AG04450 (cell line): ENCODE measurements at regions not wholly inside any gene's neighbourhood (a gene's known extent, or its start where the extent isn't known, plus 50 kb on each side); places are given as distances from the start of the nearest gene placed in this dataset.
"Not testable (repeated sequence)": the region's sequence is repeated elsewhere in the genome, so short reads cannot be mapped to it uniquely, and the experiment has no call there.

Experiments
- CTCF ChIA-PET: fragments of 300-600, 350-600 bp; formaldehyde crosslinking; extraction: SDS; loops from one replicate; lab custom pipeline; 2022; ENCODE audit warnings: antibody characterized with exemption, inconsistent platforms; lab: Charles Lee
- POLR2A ChIA-PET: fragments of 350-600 bp; formaldehyde crosslinking; extraction: SDS; loops from one replicate; lab custom pipeline; 2021; ENCODE audit warnings: antibody characterized with exemption, inconsistent platforms; lab: Yijun Ruan, JAX
- DNase-seq: peaks from one replicate; pipeline ENCODE4 v3.0.0-alpha.2; 2011; ENCODE audit warnings: low read depth, low spot score
- H3K27ac ChIP-seq: one replicate; pipeline ENCODE4 v1.5.1; 2012; ENCODE audit warnings: low read depth, low read length, control low read depth
- H3K27me3 ChIP-seq: one replicate; pipeline ENCODE4 v1.6.0; 2012; ENCODE audit warnings: low read length; ENCODE audit not compliant: control insufficient read depth, insufficient read depth
- H3K4me3 ChIP-seq: 2 replicates; pipeline ENCODE4 v1.5.1; 2011; ENCODE audit warnings: mild to moderate bottlenecking, low read depth, low read length, control low read depth
- H3K9me3 ChIP-seq: 2 replicates; pipeline ENCODE4 v1.5.1; 2012; ENCODE audit warnings: low read length; ENCODE audit not compliant: control insufficient read depth, insufficient read depth
- TF ChIP-seq, protein P1 (sequence below): IDR thresholded peaks from 2 replicates; pipeline ENCODE4 v1.5.1; 2011; ENCODE audit warnings: low read depth, low read length, control low read depth, inconsistent platforms

DNA sequence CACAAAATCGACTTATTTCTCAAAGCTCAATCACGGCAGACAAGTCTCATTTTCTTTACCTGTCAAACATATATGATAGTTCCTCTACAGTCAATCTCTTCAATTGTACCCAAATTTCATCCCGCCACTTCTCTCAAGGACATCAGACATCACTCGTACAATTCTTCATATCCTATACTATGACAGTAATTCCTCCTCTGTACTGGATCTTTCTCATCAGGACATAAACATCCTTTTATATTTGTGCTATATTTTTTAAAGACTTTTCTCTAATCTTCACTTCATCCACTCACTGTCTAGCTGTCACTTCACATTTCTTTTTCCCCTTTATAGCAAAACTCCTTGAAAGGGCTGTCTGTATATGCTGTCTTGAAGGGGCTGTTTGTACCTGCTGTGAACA lies 419.1 kb upstream of the NR5A2 start:
- H3K9me3 ChIP-seq, result no peaks in the 10 kb centered on the region
- DNase-seq, result no peak
- POLR2A ChIA-PET, result no interaction called here
- TF ChIP-seq, protein P1, sequence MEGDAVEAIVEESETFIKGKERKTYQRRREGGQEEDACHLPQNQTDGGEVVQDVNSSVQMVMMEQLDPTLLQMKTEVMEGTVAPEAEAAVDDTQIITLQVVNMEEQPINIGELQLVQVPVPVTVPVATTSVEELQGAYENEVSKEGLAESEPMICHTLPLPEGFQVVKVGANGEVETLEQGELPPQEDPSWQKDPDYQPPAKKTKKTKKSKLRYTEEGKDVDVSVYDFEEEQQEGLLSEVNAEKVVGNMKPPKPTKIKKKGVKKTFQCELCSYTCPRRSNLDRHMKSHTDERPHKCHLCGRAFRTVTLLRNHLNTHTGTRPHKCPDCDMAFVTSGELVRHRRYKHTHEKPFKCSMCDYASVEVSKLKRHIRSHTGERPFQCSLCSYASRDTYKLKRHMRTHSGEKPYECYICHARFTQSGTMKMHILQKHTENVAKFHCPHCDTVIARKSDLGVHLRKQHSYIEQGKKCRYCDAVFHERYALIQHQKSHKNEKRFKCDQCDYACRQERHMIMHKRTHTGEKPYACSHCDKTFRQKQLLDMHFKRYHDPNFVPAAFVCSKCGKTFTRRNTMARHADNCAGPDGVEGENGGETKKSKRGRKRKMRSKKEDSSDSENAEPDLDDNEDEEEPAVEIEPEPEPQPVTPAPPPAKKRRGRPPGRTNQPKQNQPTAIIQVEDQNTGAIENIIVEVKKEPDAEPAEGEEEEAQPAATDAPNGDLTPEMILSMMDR, result no peak
- H3K4me3 ChIP-seq, result no peak overlapping the region
- H3K27me3 ChIP-seq, result no peaks in the 10 kb centered on the region
- H3K27ac ChIP-seq, result no peak overlapping the region
- CTCF ChIA-PET, result no interaction called here

GRCh38 chr1:199612976-199613774 lies 414.3 kb upstream of the NR5A2 start:
- no peak overlapping the region for H3K27ac ChIP-seq
- POLR2A ChIA-PET, result no interaction called here

GRCh38 chr1:199616947-199617346 lies 410.6 kb upstream of the NR5A2 start:
- POLR2A ChIA-PET, result no interaction called here

More at GRCh38 chr1:199612976-199613774, 414.3 kb upstream of the NR5A2 start:
- Histone ChIP-seq H3K27me3 (peaks cover 5% of the 10 kb centered on the region), H3K4me3 (no peak overlapping the region), H3K9me3 (no peaks in the 10 kb centered on the region)
- CTCF ChIA-PET, result interaction anchor here (0.6 kb wide), 1 partner anchor 61 kb away, joined by 4 read pairs; no protein-coding TSS in a partner anchor
- TF ChIP-seq, protein P1, result no peak
- no peak for DNase-seq

DNA sequence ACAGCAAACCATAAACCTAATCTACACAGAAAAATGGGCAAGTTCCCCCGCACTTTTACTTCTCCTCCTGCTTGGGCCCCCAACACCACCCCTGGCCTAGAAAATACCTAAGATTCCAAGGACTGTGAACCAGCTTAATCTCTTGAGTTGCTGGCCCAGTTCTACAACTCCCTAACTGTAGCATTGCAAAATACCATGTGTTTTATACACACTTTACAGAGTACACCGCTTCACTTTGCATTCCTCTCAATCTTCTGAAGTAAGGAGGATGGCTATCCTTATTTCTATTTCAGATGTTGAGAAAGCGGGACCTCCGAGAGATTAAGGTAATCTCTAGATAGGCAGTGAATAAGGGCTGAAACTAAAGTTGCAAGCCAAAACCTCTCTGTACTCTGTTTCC lies 408.3 kb upstream of the NR5A2 start:
- DNase-seq, result no peak
- ChIA-PET POLR2A (no interaction called here), CTCF (no interaction called here)
- TF ChIP-seq, protein P1, result no peak
- Histone ChIP-seq H3K27me3 (peaks cover 7% of the 10 kb centered on the region), H3K27ac (no peak overlapping the region), H3K4me3 (no peak overlapping the region), H3K9me3 (no peaks in the 10 kb centered on the region)

More at GRCh38 chr1:199616947-199617346, 410.6 kb upstream of the NR5A2 start:
- Histone ChIP-seq H3K9me3 (no peaks in the 10 kb centered on the region), H3K27ac (no peak overlapping the region), H3K4me3 (no peak overlapping the region), H3K27me3 (peaks cover 7% of the 10 kb centered on the region)
- DNase-seq, result no peak
- CTCF ChIA-PET, result no interaction called here
- TF ChIP-seq, protein P1, result no peak

GRCh38 chr1:199626228-199626627 lies 401.3 kb upstream of the NR5A2 start:
- CTCF ChIA-PET, H3K9me3 ChIP-seq, POLR2A ChIA-PET, DNase-seq, H3K4me3 ChIP-seq, H3K27me3 ChIP-seq, H3K27ac ChIP-seq: not testable (repeated sequence)
